CD14-positive monocyte (primary cell): ENCODE measurements at regions not wholly inside any gene's neighbourhood (a gene's known extent, or its start where the extent isn't known, plus 50 kb on each side); places are given as distances from the start of the nearest gene placed in this dataset.

Experiments used
- DNase-seq, 3 donors: peaks; one replicate each; pipeline ENCODE4 v3.0.0-alpha.2; 2011 to 2022
- H2AFZ ChIP-seq: 2 replicates; pipeline ENCODE4 v1.6.0; 2012; ENCODE audit warnings: mild to moderate bottlenecking, low read depth, low read length, inconsistent platforms; ENCODE audit not compliant: insufficient read depth, poor library complexity, severe bottlenecking
- H3K27ac ChIP-seq, 2 donors: 1 replicate in 1 of 2; 2 replicates in 1 of 2; pipeline ENCODE4 v1.5.1; 2012 to 2013; ENCODE audit warnings: low read length in 2 of 2, control low read depth in 1 of 2, inconsistent platforms in 1 of 2, low read depth in 1 of 2, mild to moderate bottlenecking in 1 of 2
- H3K27me3 ChIP-seq, 2 donors: one replicate each; pipeline versions ENCODE4 v1.6.0 to v1.6.1; 2011 to 2013; ENCODE audit warnings: low read length in 2 of 2; ENCODE audit not compliant: control insufficient read depth in 2 of 2, insufficient read depth in 2 of 2
- H3K36me3 ChIP-seq, 2 donors: replicated peaks in 1 of 2; 1 replicate in 1 of 2; 2 replicates in 1 of 2; pipeline versions ENCODE4 v1.5.1 to v1.6.1; 2012 to 2013; ENCODE audit warnings: low read length in 2 of 2, control low read depth in 1 of 2, inconsistent platforms in 1 of 2, mild to moderate bottlenecking in 1 of 2; ENCODE audit not compliant: insufficient read depth in 2 of 2, control insufficient read depth in 1 of 2
- H3K4me1 ChIP-seq, 2 donors: 1 replicate in 1 of 2; 2 replicates in 1 of 2; pipeline versions ENCODE4 v1.5.1 to v1.6.1; 2012 to 2013; ENCODE audit warnings: low read length in 2 of 2, control low read depth in 1 of 2, inconsistent platforms in 1 of 2, mild to moderate bottlenecking in 1 of 2, moderate library complexity in 1 of 2; ENCODE audit not compliant: insufficient read depth in 2 of 2, control insufficient read depth in 1 of 2
- H3K4me2 ChIP-seq: replicated peaks from 2 replicates; pipeline ENCODE3; 2012; ENCODE audit warnings: low read length, moderate library complexity, mild to moderate bottlenecking; ENCODE audit not compliant: poor library complexity, severe bottlenecking; ENCODE audit errors: extremely low read depth
- H3K4me3 ChIP-seq, 3 experiments: fragments of 200-600 bp in 1 of 3; sonication (generic) in 1 of 3; replicated peaks in 1 of 3; 1 replicate in 2 of 3; 2 replicates in 1 of 3; pipeline ENCODE4 v1.5.1; 2011 to 2013; ENCODE audit warnings: low read length in 3 of 3, mild to moderate bottlenecking in 3 of 3, control low read depth in 2 of 3, low read depth in 2 of 3, inconsistent platforms in 1 of 3, moderate library complexity in 1 of 3
- H3K79me2 ChIP-seq: 2 replicates; pipeline ENCODE4 v1.6.0; 2012; ENCODE audit warnings: mild to moderate bottlenecking, control low read depth, inconsistent platforms, low read length, moderate library complexity; ENCODE audit not compliant: insufficient read depth
- H3K9ac ChIP-seq: 2 replicates; pipeline ENCODE4 v1.6.0; 2017; ENCODE audit warnings: low read length, mild to moderate bottlenecking; ENCODE audit not compliant: insufficient read depth, poor library complexity, severe bottlenecking
- H3K9me3 ChIP-seq, 2 donors: replicated peaks in 1 of 2; 1 replicate in 1 of 2; 2 replicates in 1 of 2; pipeline versions ENCODE4 v1.5.1 to v1.6.1; 2012 to 2013; ENCODE audit warnings: low read length in 2 of 2, control low read depth in 1 of 2; ENCODE audit not compliant: control insufficient read depth in 1 of 2, insufficient read depth in 1 of 2
- H4K20me1 ChIP-seq: 2 replicates; pipeline ENCODE4 v1.6.0; 2012; ENCODE audit warnings: mild to moderate bottlenecking, low read length, control low read depth, moderate library complexity; ENCODE audit not compliant: insufficient read depth
- H3K27ac Mint-ChIP-seq, 7 donors: one replicate each; pipeline ENCODE4 v1.8.0; 2020; ENCODE audit warnings: mild to moderate bottlenecking in 7 of 7, mixed read lengths in 7 of 7, moderate library complexity in 6 of 7, inconsistent platforms in 2 of 7
- H3K27me3 Mint-ChIP-seq, 3 donors: one replicate each; pipeline ENCODE4 v1.8.0; 2021 to 2022; ENCODE audit warnings: low read depth in 3 of 3, mild to moderate bottlenecking in 3 of 3, mixed read lengths in 3 of 3, moderate library complexity in 3 of 3, inconsistent platforms in 1 of 3
- H3K36me3 Mint-ChIP-seq, 2 donors: one replicate each; pipeline ENCODE4 v1.8.0; 2020; ENCODE audit warnings: mixed read lengths in 2 of 2, inconsistent platforms in 1 of 2, mild to moderate bottlenecking in 1 of 2
- H3K4me1 Mint-ChIP-seq: one replicate; pipeline ENCODE4 v1.8.0; 2020; ENCODE audit warnings: mild to moderate bottlenecking, mixed read lengths
- H3K4me3 Mint-ChIP-seq, 2 donors: one replicate each; pipeline ENCODE4 v1.8.0; 2020; ENCODE audit warnings: mild to moderate bottlenecking in 2 of 2, mixed read lengths in 2 of 2, moderate library complexity in 1 of 2
- H3K9me3 Mint-ChIP-seq, 7 donors: one replicate each; pipeline ENCODE4 v1.8.0; 2020 to 2022; ENCODE audit warnings: mixed read lengths in 7 of 7, mild to moderate bottlenecking in 6 of 7, moderate library complexity in 6 of 7, inconsistent platforms in 2 of 7
- CTCF ChIP-seq: fragments of 200-600 bp; IDR thresholded peaks from one replicate; pipeline ENCODE4 v1.8.0; 2022; ENCODE audit warnings: antibody characterized with exemption, mild to moderate bottlenecking
- WGBS: methylation state at CpG from one replicate; pipeline ENCODE4 v1.1.5; 2013; ENCODE audit warnings: missing lambda C conversion rate; ENCODE audit not compliant: insufficient coverage; 5-methylcytosine and 5-hydroxymethylcytosine counted together
- intact Hi-C, 2 donors: fragments of 100-400 bp; cut with micrococcal nuclease; formaldehyde crosslinking; loops; one replicate each; pipeline versions ENCODE4 v1.15.0 to v1.15.1; 2023

DNA sequence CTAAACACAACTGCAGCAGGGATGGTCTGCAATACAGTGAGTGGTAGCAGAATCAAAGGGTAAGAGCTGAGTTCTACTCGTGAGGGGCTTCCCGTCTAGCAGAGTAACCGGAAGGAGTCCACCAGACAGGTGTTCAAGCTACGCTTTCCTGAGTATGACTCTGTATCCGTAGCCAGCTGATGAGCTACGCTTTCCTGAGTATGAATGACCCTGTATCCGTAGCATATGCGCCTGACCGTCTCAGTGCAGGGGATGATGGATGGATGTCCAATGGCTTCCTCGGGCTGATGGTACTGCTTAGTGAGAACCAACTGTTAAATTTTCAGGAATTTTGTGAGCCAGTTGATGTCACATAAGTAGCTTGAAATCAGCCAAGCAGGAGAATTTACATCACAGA lies 244.1 kb upstream of the MYT1L start:
- H3K27ac Mint-ChIP-seq: no peak overlapping the region
- WGBS: 98% methylated on average over 9 of the region's 10 CpGs
- intact Hi-C loops: no loop called here

GRCh38 chr2:2574401-2575180 lies 243.5 kb upstream of the MYT1L start:
- Histone ChIP-seq H3K9me3 (peaks cover 26 to 35% of the 10 kb centered on the region in 2 donors), H3K79me2 (no peaks in the 10 kb centered on the region), H2AFZ (no peak overlapping the region), H4K20me1 (no peaks in the 10 kb centered on the region), H3K4me1 (no peaks in the 10 kb centered on the region), H3K27me3 (no peaks in the 10 kb centered on the region), H3K4me2 (no peak overlapping the region), H3K4me3 (no peak overlapping the region), H3K27ac (no peak overlapping the region), H3K9ac (no peak overlapping the region), H3K36me3 (no peaks in the 10 kb centered on the region)
- Mint-ChIP-seq H3K27me3 (peaks cover 0 to 2% (median 0%) of the 10 kb centered on the region in 3 donors), H3K9me3 (peaks cover 0 to 6% (median 0%) of the 10 kb centered on the region in 7 donors), H3K27ac (no peak overlapping the region), H3K4me1 (no peaks in the 10 kb centered on the region), H3K36me3 (no peaks in the 10 kb centered on the region), H3K4me3 (no peak overlapping the region)
- 94% methylated on average over 11 of the region's 16 CpGs for WGBS
- no peak for DNase-seq
- TF ChIP-seq CTCF: no peak
- intact Hi-C loops: no loop called here

More for the DNA sequence above, 244.1 kb upstream of the MYT1L start:
- DNase-seq: no peak
- Histone ChIP-seq H3K9me3 (peaks cover 26 to 35% of the 10 kb centered on the region in 2 donors), H3K9ac (no peak overlapping the region), H3K79me2 (no peaks in the 10 kb centered on the region), H3K4me1 (no peaks in the 10 kb centered on the region), H3K27me3 (no peaks in the 10 kb centered on the region), H3K4me3 (no peak overlapping the region), H4K20me1 (no peaks in the 10 kb centered on the region), H2AFZ (no peak overlapping the region), H3K36me3 (no peaks in the 10 kb centered on the region), H3K27ac (no peak overlapping the region), H3K4me2 (no peak overlapping the region)
- no peaks in the 10 kb centered on the region for H3K4me1 Mint-ChIP-seq
- H3K9me3 Mint-ChIP-seq: peaks cover 0 to 6% (median 0%) of the 10 kb centered on the region in 7 donors
- H3K36me3 Mint-ChIP-seq: no peaks in the 10 kb centered on the region
- H3K4me3 Mint-ChIP-seq: no peak overlapping the region
- peaks cover 0 to 2% (median 0%) of the 10 kb centered on the region in 3 donors for H3K27me3 Mint-ChIP-seq
- no peak for TF ChIP-seq CTCF
